CD14-positive monocyte (primary cell): ENCODE measurements at regions not wholly inside any gene's neighbourhood (a gene's known extent, or its start where the extent isn't known, plus 50 kb on each side); places are given as distances from the start of the nearest gene placed in this dataset.

Source experiments
- DNase-seq, 3 donors: peaks; one replicate each; pipeline ENCODE4 v3.0.0-alpha.2; 2011 to 2022
- H2AFZ ChIP-seq: 2 replicates; pipeline ENCODE4 v1.6.0; 2012; ENCODE audit warnings: mild to moderate bottlenecking, low read depth, low read length, inconsistent platforms; ENCODE audit not compliant: insufficient read depth, poor library complexity, severe bottlenecking
- H3K27ac ChIP-seq, 2 donors: 1 replicate in 1 of 2; 2 replicates in 1 of 2; pipeline ENCODE4 v1.5.1; 2012 to 2013; ENCODE audit warnings: low read length in 2 of 2, control low read depth in 1 of 2, inconsistent platforms in 1 of 2, low read depth in 1 of 2, mild to moderate bottlenecking in 1 of 2
- H3K27me3 ChIP-seq, 2 donors: one replicate each; pipeline versions ENCODE4 v1.6.0 to v1.6.1; 2011 to 2013; ENCODE audit warnings: low read length in 2 of 2; ENCODE audit not compliant: control insufficient read depth in 2 of 2, insufficient read depth in 2 of 2
- H3K36me3 ChIP-seq, 2 donors: replicated peaks in 1 of 2; 1 replicate in 1 of 2; 2 replicates in 1 of 2; pipeline versions ENCODE4 v1.5.1 to v1.6.1; 2012 to 2013; ENCODE audit warnings: low read length in 2 of 2, control low read depth in 1 of 2, inconsistent platforms in 1 of 2, mild to moderate bottlenecking in 1 of 2; ENCODE audit not compliant: insufficient read depth in 2 of 2, control insufficient read depth in 1 of 2
- H3K4me1 ChIP-seq, 2 donors: 1 replicate in 1 of 2; 2 replicates in 1 of 2; pipeline versions ENCODE4 v1.5.1 to v1.6.1; 2012 to 2013; ENCODE audit warnings: low read length in 2 of 2, control low read depth in 1 of 2, inconsistent platforms in 1 of 2, mild to moderate bottlenecking in 1 of 2, moderate library complexity in 1 of 2; ENCODE audit not compliant: insufficient read depth in 2 of 2, control insufficient read depth in 1 of 2
- H3K4me2 ChIP-seq: replicated peaks from 2 replicates; pipeline ENCODE3; 2012; ENCODE audit warnings: low read length, moderate library complexity, mild to moderate bottlenecking; ENCODE audit not compliant: poor library complexity, severe bottlenecking; ENCODE audit errors: extremely low read depth
- H3K4me3 ChIP-seq, 3 experiments: fragments of 200-600 bp in 1 of 3; sonication (generic) in 1 of 3; replicated peaks in 1 of 3; 1 replicate in 2 of 3; 2 replicates in 1 of 3; pipeline ENCODE4 v1.5.1; 2011 to 2013; ENCODE audit warnings: low read length in 3 of 3, mild to moderate bottlenecking in 3 of 3, control low read depth in 2 of 3, low read depth in 2 of 3, inconsistent platforms in 1 of 3, moderate library complexity in 1 of 3
- H3K79me2 ChIP-seq: 2 replicates; pipeline ENCODE4 v1.6.0; 2012; ENCODE audit warnings: mild to moderate bottlenecking, control low read depth, inconsistent platforms, low read length, moderate library complexity; ENCODE audit not compliant: insufficient read depth
- H3K9ac ChIP-seq: 2 replicates; pipeline ENCODE4 v1.6.0; 2017; ENCODE audit warnings: low read length, mild to moderate bottlenecking; ENCODE audit not compliant: insufficient read depth, poor library complexity, severe bottlenecking
- H3K9me3 ChIP-seq, 2 donors: replicated peaks in 1 of 2; 1 replicate in 1 of 2; 2 replicates in 1 of 2; pipeline versions ENCODE4 v1.5.1 to v1.6.1; 2012 to 2013; ENCODE audit warnings: low read length in 2 of 2, control low read depth in 1 of 2; ENCODE audit not compliant: control insufficient read depth in 1 of 2, insufficient read depth in 1 of 2
- H4K20me1 ChIP-seq: 2 replicates; pipeline ENCODE4 v1.6.0; 2012; ENCODE audit warnings: mild to moderate bottlenecking, low read length, control low read depth, moderate library complexity; ENCODE audit not compliant: insufficient read depth
- H3K27ac Mint-ChIP-seq, 7 donors: one replicate each; pipeline ENCODE4 v1.8.0; 2020; ENCODE audit warnings: mild to moderate bottlenecking in 7 of 7, mixed read lengths in 7 of 7, moderate library complexity in 6 of 7, inconsistent platforms in 2 of 7
- H3K27me3 Mint-ChIP-seq, 3 donors: one replicate each; pipeline ENCODE4 v1.8.0; 2021 to 2022; ENCODE audit warnings: low read depth in 3 of 3, mild to moderate bottlenecking in 3 of 3, mixed read lengths in 3 of 3, moderate library complexity in 3 of 3, inconsistent platforms in 1 of 3
- H3K36me3 Mint-ChIP-seq, 2 donors: one replicate each; pipeline ENCODE4 v1.8.0; 2020; ENCODE audit warnings: mixed read lengths in 2 of 2, inconsistent platforms in 1 of 2, mild to moderate bottlenecking in 1 of 2
- H3K4me1 Mint-ChIP-seq: one replicate; pipeline ENCODE4 v1.8.0; 2020; ENCODE audit warnings: mild to moderate bottlenecking, mixed read lengths
- H3K4me3 Mint-ChIP-seq, 2 donors: one replicate each; pipeline ENCODE4 v1.8.0; 2020; ENCODE audit warnings: mild to moderate bottlenecking in 2 of 2, mixed read lengths in 2 of 2, moderate library complexity in 1 of 2
- H3K9me3 Mint-ChIP-seq, 7 donors: one replicate each; pipeline ENCODE4 v1.8.0; 2020 to 2022; ENCODE audit warnings: mixed read lengths in 7 of 7, mild to moderate bottlenecking in 6 of 7, moderate library complexity in 6 of 7, inconsistent platforms in 2 of 7
- CTCF ChIP-seq: fragments of 200-600 bp; IDR thresholded peaks from one replicate; pipeline ENCODE4 v1.8.0; 2022; ENCODE audit warnings: antibody characterized with exemption, mild to moderate bottlenecking
- WGBS: methylation state at CpG from one replicate; pipeline ENCODE4 v1.1.5; 2013; ENCODE audit warnings: missing lambda C conversion rate; ENCODE audit not compliant: insufficient coverage; 5-methylcytosine and 5-hydroxymethylcytosine counted together
- intact Hi-C, 2 donors: fragments of 100-400 bp; cut with micrococcal nuclease; formaldehyde crosslinking; loops; one replicate each; pipeline versions ENCODE4 v1.15.0 to v1.15.1; 2023

GRCh38 chr2:139992711-139993345 is 1212.6 kb upstream of the NXPH2 start:
- Mint-ChIP-seq H3K27ac (no peak overlapping the region), H3K4me1 (no peaks in the 10 kb centered on the region), H3K4me3 (no peak overlapping the region), H3K27me3 (no peaks in the 10 kb centered on the region), H3K36me3 (no peaks in the 10 kb centered on the region), H3K9me3 (peaks cover 0 to 32% (median 9%) of the 10 kb centered on the region in 7 donors)
- Histone ChIP-seq H3K4me2 (no peak overlapping the region), H4K20me1 (no peaks in the 10 kb centered on the region), H3K4me3 (no peak overlapping the region), H3K79me2 (no peaks in the 10 kb centered on the region), H3K27ac (no peak overlapping the region), H3K4me1 (no peaks in the 10 kb centered on the region), H3K9me3 (peaks cover 15 to 30% of the 10 kb centered on the region in 2 donors), H3K36me3 (no peaks in the 10 kb centered on the region), H2AFZ (no peak overlapping the region), H3K27me3 (no peaks in the 10 kb centered on the region), H3K9ac (no peak overlapping the region)
- intact Hi-C loops, result no loop called here
- no peak for TF ChIP-seq CTCF
- DNase-seq, result no peak
- WGBS, result 90% methylated on average over 5 of the region's 6 CpGs

- no peaks in the 10 kb centered on the region for H3K36me3 ChIP-seq
- intact Hi-C loops, result no loop called here
- Mint-ChIP-seq H3K27ac (no peak overlapping the region), H3K4me3 (no peak overlapping the region), H3K27me3 (no peaks in the 10 kb centered on the region), H3K9me3 (peaks cover 0 to 32% (median 12%) of the 10 kb centered on the region in 7 donors), H3K4me1 (no peaks in the 10 kb centered on the region), H3K36me3 (no peaks in the 10 kb centered on the region)
- H4K20me1 ChIP-seq, result no peaks in the 10 kb centered on the region
- peaks cover 15 to 30% of the 10 kb centered on the region in 2 donors for H3K9me3 ChIP-seq
- H3K27me3 ChIP-seq, result no peaks in the 10 kb centered on the region
- H3K4me3 ChIP-seq, result no peak overlapping the region
- DNase-seq, result no peak
- H3K9ac ChIP-seq, result no peak overlapping the region
- H3K4me1 ChIP-seq, result no peaks in the 10 kb centered on the region
- H2AFZ ChIP-seq, result no peak overlapping the region
- 96% methylated on average over 6 of the region's 6 CpGs for WGBS
- H3K27ac ChIP-seq, result no peak overlapping the region
- H3K79me2 ChIP-seq, result no peaks in the 10 kb centered on the region
- TF ChIP-seq CTCF, result no peak
- no peak overlapping the region for H3K4me2 ChIP-seq
These were observed 1211.9 kb upstream of the NXPH2 start for GRCh38 chr2:139992078-139992477.
